Gastrocnemius medialis (tissue), 4 donors: ENCODE measurements at regions not wholly inside any gene's neighbourhood (a gene's known extent, or its start where the extent isn't known, plus 50 kb on each side); places are given as distances from the start of the nearest gene placed in this dataset.

ENCODE experiments used
- POLR2A ChIP-seq, 2 donors: fragments of 450-650 bp; IDR thresholded peaks; one replicate each; pipeline ENCODE4 v1.6.1; 2017; ENCODE audit warnings: antibody characterized with exemption in 2 of 2, mild to moderate bottlenecking in 2 of 2, moderate library complexity in 2 of 2
- TF ChIP-seq, protein P1 (sequence below), 5 experiments: fragments of 450-650 bp in 3 of 5; fragments of 200-600 bp in 2 of 5; sonication (generic) in 2 of 5; IDR thresholded peaks in 4 of 5; conservative IDR thresholded peaks in 1 of 5; 1 replicate in 4 of 5; 2 replicates in 1 of 5; pipeline ENCODE4 v1.5.1; 2016 to 2019; ENCODE audit warnings: antibody characterized with exemption in 5 of 5, mild to moderate bottlenecking in 3 of 5, moderate library complexity in 3 of 5

DNA sequence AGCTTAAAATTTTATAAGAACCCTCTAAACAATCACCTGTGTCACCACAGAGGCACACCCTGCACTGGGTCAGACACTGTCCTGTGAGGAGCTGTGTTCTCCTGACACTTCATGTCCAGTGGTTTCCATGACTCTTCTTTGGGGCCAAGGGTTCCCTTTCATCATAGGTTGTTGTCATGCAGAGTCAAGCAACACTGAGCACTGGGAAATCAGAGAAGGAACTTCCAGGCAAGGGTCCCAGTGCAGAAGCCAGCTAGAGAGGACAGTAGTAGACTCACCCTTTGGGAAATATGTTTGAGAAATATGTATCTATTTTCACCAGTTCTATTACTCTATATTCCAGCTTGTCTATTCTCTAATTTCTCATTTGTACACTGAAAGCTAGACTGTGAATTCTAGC, 56.4 kb upstream of the PRSS58 start:
- TF ChIP-seq, protein P1, sequence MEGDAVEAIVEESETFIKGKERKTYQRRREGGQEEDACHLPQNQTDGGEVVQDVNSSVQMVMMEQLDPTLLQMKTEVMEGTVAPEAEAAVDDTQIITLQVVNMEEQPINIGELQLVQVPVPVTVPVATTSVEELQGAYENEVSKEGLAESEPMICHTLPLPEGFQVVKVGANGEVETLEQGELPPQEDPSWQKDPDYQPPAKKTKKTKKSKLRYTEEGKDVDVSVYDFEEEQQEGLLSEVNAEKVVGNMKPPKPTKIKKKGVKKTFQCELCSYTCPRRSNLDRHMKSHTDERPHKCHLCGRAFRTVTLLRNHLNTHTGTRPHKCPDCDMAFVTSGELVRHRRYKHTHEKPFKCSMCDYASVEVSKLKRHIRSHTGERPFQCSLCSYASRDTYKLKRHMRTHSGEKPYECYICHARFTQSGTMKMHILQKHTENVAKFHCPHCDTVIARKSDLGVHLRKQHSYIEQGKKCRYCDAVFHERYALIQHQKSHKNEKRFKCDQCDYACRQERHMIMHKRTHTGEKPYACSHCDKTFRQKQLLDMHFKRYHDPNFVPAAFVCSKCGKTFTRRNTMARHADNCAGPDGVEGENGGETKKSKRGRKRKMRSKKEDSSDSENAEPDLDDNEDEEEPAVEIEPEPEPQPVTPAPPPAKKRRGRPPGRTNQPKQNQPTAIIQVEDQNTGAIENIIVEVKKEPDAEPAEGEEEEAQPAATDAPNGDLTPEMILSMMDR (IDR thresholded peaks at IDR 0.05 in 4 of 5, conservative IDR thresholded peaks at IDR 0.05 in 1 of 5) = no peak
- no peak for TF ChIP-seq POLR2A (IDR thresholded peaks at IDR 0.05)
